H9 (cell line): ENCODE measurements at regions not wholly inside any gene's neighbourhood (a gene's known extent, or its start where the extent isn't known, plus 50 kb on each side); places are given as distances from the start of the nearest gene placed in this dataset.

Experiments used
- DNase-seq: peaks from one replicate; pipeline ENCODE4 v3.0.0-alpha.2; 2017
- H2AFZ ChIP-seq: one replicate; pipeline ENCODE4 v1.6.1; 2013; ENCODE audit warnings: mild to moderate bottlenecking, low read length, control low read depth, moderate library complexity
- H2AK5ac ChIP-seq: 2 replicates; pipeline ENCODE4 v1.6.1; 2013; ENCODE audit warnings: low read length, control low read depth, mixed read lengths; ENCODE audit not compliant: insufficient read length
- H2BK120ac ChIP-seq: one replicate; pipeline ENCODE4 v1.6.1; 2013; ENCODE audit warnings: low read depth, mild to moderate bottlenecking, low read length, control low read depth, inconsistent platforms; ENCODE audit not compliant: poor library complexity, severe bottlenecking
- H2BK12ac ChIP-seq: 2 replicates; pipeline ENCODE4 v1.6.1; 2013; ENCODE audit warnings: low read length, control low read depth, mixed read lengths, low read depth; ENCODE audit not compliant: insufficient read length
- H2BK15ac ChIP-seq: 2 replicates; pipeline ENCODE4 v1.6.1; 2013; ENCODE audit warnings: low read depth, low read length, control low read depth
- H2BK20ac ChIP-seq: one replicate; pipeline ENCODE4 v1.6.1; 2013; ENCODE audit warnings: low read depth, mild to moderate bottlenecking, low read length, control low read depth, inconsistent platforms; ENCODE audit not compliant: poor library complexity, severe bottlenecking
- H2BK5ac ChIP-seq: 2 replicates; pipeline ENCODE4 v1.6.1; 2013; ENCODE audit warnings: low read length, control low read depth, mixed read lengths; ENCODE audit not compliant: insufficient read length
- H3K14ac ChIP-seq: 2 replicates; pipeline ENCODE4 v1.6.1; 2013; ENCODE audit warnings: low read length, control low read depth; ENCODE audit not compliant: insufficient read depth
- H3K18ac ChIP-seq: 2 replicates; pipeline ENCODE4 v1.6.1; 2013; ENCODE audit warnings: low read depth, mild to moderate bottlenecking, mixed read lengths, low read length, control low read depth; ENCODE audit not compliant: insufficient read length
- H3K23ac ChIP-seq: 2 replicates; pipeline ENCODE4 v1.6.1; 2013; ENCODE audit warnings: low read length, control low read depth, mixed read lengths, low read depth; ENCODE audit not compliant: insufficient read length
- H3K23me2 ChIP-seq: 2 replicates; pipeline ENCODE4 v1.6.1; 2013; ENCODE audit warnings: low read depth, mild to moderate bottlenecking, mixed read lengths, low read length, control low read depth; ENCODE audit not compliant: insufficient read length, poor library complexity, severe bottlenecking
- H3K27ac ChIP-seq: 2 replicates; pipeline ENCODE4 v1.5.1; 2013; ENCODE audit warnings: low read length, control low read depth, mixed read lengths, low read depth; ENCODE audit not compliant: insufficient read length
- H3K27me3 ChIP-seq: 2 replicates; pipeline ENCODE4 v1.6.1; 2013; ENCODE audit warnings: low read length, control low read depth, inconsistent platforms; ENCODE audit not compliant: insufficient read depth
- H3K4ac ChIP-seq: 2 replicates; pipeline ENCODE4 v1.6.1; 2013; ENCODE audit warnings: low read depth, mild to moderate bottlenecking, control low read depth, inconsistent platforms, low read length, moderate library complexity
- H3K4me1 ChIP-seq: 2 replicates; pipeline ENCODE4 v1.6.1; 2013; ENCODE audit warnings: low read length, control low read depth, inconsistent platforms; ENCODE audit not compliant: insufficient read depth
- H3K4me2 ChIP-seq: 2 replicates; pipeline ENCODE4 v1.6.1; 2013; ENCODE audit warnings: low read length, control low read depth, mixed read lengths; ENCODE audit not compliant: insufficient read length, insufficient read depth
- H3K56ac ChIP-seq: 2 replicates; pipeline ENCODE4 v1.6.1; 2013; ENCODE audit warnings: low read depth, mild to moderate bottlenecking, mixed read lengths, low read length, control low read depth; ENCODE audit not compliant: insufficient read length
- H3K79me1 ChIP-seq: 2 replicates; pipeline ENCODE4 v1.6.1; 2013; ENCODE audit warnings: low read depth, mild to moderate bottlenecking, moderate library complexity, low read length, control low read depth, inconsistent platforms; ENCODE audit not compliant: insufficient read depth, poor library complexity, severe bottlenecking
- H3K79me2 ChIP-seq: 2 replicates; pipeline ENCODE4 v1.6.1; 2013; ENCODE audit warnings: low read length, control low read depth, inconsistent platforms; ENCODE audit not compliant: insufficient read depth
- H3K9ac ChIP-seq: 2 replicates; pipeline ENCODE4 v1.6.1; 2013; ENCODE audit warnings: low read length, control low read depth, mixed read lengths; ENCODE audit not compliant: insufficient read length; ENCODE audit errors: extremely low read depth
- H3K9me3 ChIP-seq: one replicate; pipeline ENCODE4 v1.6.1; 2013; ENCODE audit warnings: low read depth, low read length, inconsistent platforms; ENCODE audit not compliant: control insufficient read depth
- H3T11ph ChIP-seq: one replicate; pipeline ENCODE4 v1.6.1; 2013; ENCODE audit warnings: mild to moderate bottlenecking, low read length, control low read depth, inconsistent platforms
- H4K20me1 ChIP-seq: one replicate; pipeline ENCODE4 v1.6.1; 2013; ENCODE audit not compliant: control insufficient read depth, insufficient read length, insufficient read depth
- H4K5ac ChIP-seq: 2 replicates; pipeline ENCODE4 v1.6.1; 2013; ENCODE audit warnings: low read depth, mild to moderate bottlenecking, mixed read lengths, low read length, control low read depth; ENCODE audit not compliant: insufficient read length
- H4K8ac ChIP-seq: replicated peaks from 2 replicates; pipeline ENCODE4 v1.6.1; 2013; ENCODE audit warnings: low read length, control low read depth, mixed read lengths, low read depth; ENCODE audit not compliant: insufficient read length
- H4K91ac ChIP-seq: 2 replicates; pipeline ENCODE4 v1.6.1; 2013; ENCODE audit warnings: low read depth, mild to moderate bottlenecking, moderate library complexity, mixed read lengths, low read length, control low read depth; ENCODE audit not compliant: insufficient read length
- H3K27ac Mint-ChIP-seq, 3 experiments: 2 replicates in 2 of 3; 3 replicates in 1 of 3; pipeline ENCODE4 v1.8.0; 2020 to 2021; ENCODE audit warnings: mixed read lengths in 3 of 3, mild to moderate bottlenecking in 1 of 3, moderate library complexity in 1 of 3
- H3K27me3 Mint-ChIP-seq: 2 replicates; pipeline ENCODE4 v1.8.0; 2021; ENCODE audit warnings: low read depth, mild to moderate bottlenecking, moderate library complexity, mixed read lengths
- H3K36me3 Mint-ChIP-seq, 3 experiments: 2 replicates in 2 of 3; 3 replicates in 1 of 3; pipeline ENCODE4 v1.8.0; 2020 to 2021; ENCODE audit warnings: low read depth in 3 of 3, mixed read lengths in 3 of 3; ENCODE audit not compliant: insufficient read depth in 1 of 3
- H3K4me1 Mint-ChIP-seq, 2 experiments: 2 replicates each; pipeline ENCODE4 v1.8.0; 2020; ENCODE audit warnings: mixed read lengths in 2 of 2
- H3K4me3 Mint-ChIP-seq, 2 experiments: 2 replicates in 1 of 2; 3 replicates in 1 of 2; pipeline ENCODE4 v1.8.0; 2020 to 2021; ENCODE audit warnings: mild to moderate bottlenecking in 2 of 2, mixed read lengths in 2 of 2, moderate library complexity in 1 of 2
- H3K9me3 Mint-ChIP-seq, 2 experiments: 2 replicates in 1 of 2; 3 replicates in 1 of 2; pipeline ENCODE4 v1.8.0; 2020; ENCODE audit warnings: mild to moderate bottlenecking in 2 of 2, mixed read lengths in 2 of 2, moderate library complexity in 1 of 2
- CTCF ChIP-seq: fragments of 200-600 bp; sonication (generic); conservative IDR thresholded peaks from 3 replicates; pipeline ENCODE4 v1.8.0; 2021; ENCODE audit warnings: antibody characterized with exemption, mild to moderate bottlenecking
- WGBS: extraction: QIAGEN DNeasy Blood & Tissue Kit; methylation state at CpG from one replicate; pipeline ENCODE4 v1.1.7; 2013; ENCODE audit warnings: missing lambda C conversion rate, low lambda C conversion rate, mixed read lengths; ENCODE audit not compliant: insufficient read length; ENCODE audit errors: extremely low coverage; 5-methylcytosine and 5-hydroxymethylcytosine counted together

DNA sequence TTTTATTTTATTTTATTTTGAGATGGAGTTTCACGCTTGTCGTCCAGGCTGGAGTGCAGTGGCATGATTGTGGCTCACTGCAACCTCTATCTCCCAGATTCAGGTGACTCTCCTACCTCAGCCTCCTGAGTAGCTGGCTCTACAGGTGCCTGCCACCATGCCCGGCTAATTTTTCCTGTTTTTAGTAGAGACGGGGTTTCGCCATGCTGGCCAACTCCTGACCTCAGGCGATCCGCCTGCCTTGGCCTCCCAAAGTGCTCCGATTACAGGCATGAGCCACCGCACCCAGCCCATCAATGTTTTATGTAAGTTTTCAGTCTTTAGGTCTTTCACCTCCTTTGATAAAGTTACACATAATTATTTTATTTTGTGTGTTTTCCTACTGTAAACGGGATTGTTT is 154.6 kb downstream of the COPRS start:
- Histone ChIP-seq H2BK120ac (no peak overlapping the region), H2AFZ (no peak overlapping the region), H4K8ac (no peak overlapping the region), H3K9me3 (no peaks in the 10 kb centered on the region), H3K79me1 (no peaks in the 10 kb centered on the region), H3K14ac (no peak overlapping the region), H2BK15ac (no peak overlapping the region), H3T11ph (no peak overlapping the region), H3K23ac (no peak overlapping the region), H3K4me2 (no peak overlapping the region), H2AK5ac (no peak overlapping the region), H4K91ac (no peak overlapping the region), H3K9ac (no peak overlapping the region), H4K20me1 (no peaks in the 10 kb centered on the region), H3K4ac (no peak overlapping the region), H3K23me2 (no peaks in the 10 kb centered on the region), H3K4me1 (no peaks in the 10 kb centered on the region), H2BK20ac (no peak overlapping the region), H2BK12ac (no peak overlapping the region), H3K18ac (no peak overlapping the region), H2BK5ac (no peak overlapping the region), H3K27me3 (no peaks in the 10 kb centered on the region), H3K56ac (no peak overlapping the region), H3K79me2 (no peaks in the 10 kb centered on the region), H3K27ac (no peak overlapping the region), H4K5ac (no peak overlapping the region)
- no peaks in the 10 kb centered on the region for H3K4me1 Mint-ChIP-seq
- H3K9me3 Mint-ChIP-seq, result peaks cover 0 to 2% of the 10 kb centered on the region in 2 experiments; a peak in 2 of 5 replicates
- H3K4me3 Mint-ChIP-seq, result no peak overlapping the region
- no peaks in the 10 kb centered on the region; a peak in 1 of 7 replicates for H3K36me3 Mint-ChIP-seq
- no peak overlapping the region for H3K27ac Mint-ChIP-seq
- TF ChIP-seq CTCF, result no peak
- DNase-seq, result no peak
- H3K27me3 Mint-ChIP-seq, result no peaks in the 10 kb centered on the region
- no CpG with 5 or more reads among the region's 10 CpGs for WGBS
